Astrocyte (in vitro differentiated cells and primary cell): ENCODE measurements at regions not wholly inside any gene's neighbourhood (a gene's known extent, or its start where the extent isn't known, plus 50 kb on each side); places are given as distances from the start of the nearest gene placed in this dataset.

Experiments
- DNase-seq: peaks from one replicate; pipeline ENCODE4 v3.0.0-alpha.2; 2010; ENCODE audit warnings: low read depth
- FAIRE-seq: peaks from 2 replicates; lab custom pipeline; 2011; peaks lifted over from hg19 to GRCh38; lab: Jason Lieb, UNC
- H2AFZ ChIP-seq: 2 replicates; pipeline ENCODE4 v1.6.0; 2012; ENCODE audit warnings: low read depth, low read length, inconsistent platforms
- H3K27ac ChIP-seq: 2 replicates; pipeline ENCODE4 v1.5.1; 2011; ENCODE audit warnings: low read depth, low read length, inconsistent platforms
- H3K27me3 ChIP-seq: 2 replicates; pipeline ENCODE4 v1.6.0; 2011; ENCODE audit warnings: low read length, inconsistent platforms; ENCODE audit not compliant: insufficient read depth
- H3K36me3 ChIP-seq: 2 replicates; pipeline ENCODE4 v1.5.1; 2011; ENCODE audit warnings: low read length, inconsistent platforms; ENCODE audit not compliant: insufficient read depth
- H3K4me1 ChIP-seq: 2 replicates; pipeline ENCODE4 v1.5.1; 2011; ENCODE audit warnings: low read length, inconsistent platforms; ENCODE audit not compliant: insufficient read depth
- H3K4me2 ChIP-seq: 2 replicates; pipeline ENCODE4 v1.6.0; 2012; ENCODE audit warnings: low read length, inconsistent platforms
- H3K4me3 ChIP-seq: 2 replicates; pipeline ENCODE4 v1.5.1; 2011; ENCODE audit warnings: low read depth, mild to moderate bottlenecking, low read length, inconsistent platforms; ENCODE audit not compliant: insufficient read depth
- H3K79me2 ChIP-seq: 2 replicates; pipeline ENCODE4 v1.6.0; 2012; ENCODE audit warnings: mild to moderate bottlenecking, low read length, inconsistent platforms; ENCODE audit not compliant: insufficient read depth
- H3K9ac ChIP-seq: 2 replicates; pipeline ENCODE4 v1.6.0; 2012; ENCODE audit warnings: mild to moderate bottlenecking, low read length, inconsistent platforms
- H3K9me3 ChIP-seq: 2 replicates; pipeline ENCODE4 v1.5.1; 2012; ENCODE audit warnings: low read depth, mild to moderate bottlenecking, low read length, inconsistent platforms; ENCODE audit not compliant: insufficient read depth
- H4K20me1 ChIP-seq: 2 replicates; pipeline ENCODE4 v1.6.0; 2012; ENCODE audit warnings: low read length, inconsistent platforms; ENCODE audit not compliant: insufficient read depth
- H3K27ac Mint-ChIP-seq: one replicate; pipeline ENCODE4 v1.8.0; 2021; ENCODE audit warnings: mild to moderate bottlenecking, mixed read lengths; ENCODE audit not compliant: unreplicated experiment
- H3K27me3 Mint-ChIP-seq: one replicate; pipeline ENCODE4 v1.8.0; 2021; ENCODE audit warnings: low read depth, mixed read lengths; ENCODE audit not compliant: unreplicated experiment
- H3K36me3 Mint-ChIP-seq: one replicate; pipeline ENCODE4 v1.8.0; 2021; ENCODE audit warnings: low read depth, mixed read lengths; ENCODE audit not compliant: unreplicated experiment
- H3K4me1 Mint-ChIP-seq: one replicate; pipeline ENCODE4 v1.8.0; 2021; ENCODE audit warnings: low read depth, mixed read lengths; ENCODE audit not compliant: unreplicated experiment
- H3K4me3 Mint-ChIP-seq: one replicate; pipeline ENCODE4 v1.8.0; 2021; ENCODE audit warnings: mild to moderate bottlenecking, moderate library complexity, mixed read lengths; ENCODE audit not compliant: unreplicated experiment
- H3K9me3 Mint-ChIP-seq: one replicate; pipeline ENCODE4 v1.8.0; 2021; ENCODE audit warnings: mild to moderate bottlenecking, mixed read lengths; ENCODE audit not compliant: unreplicated experiment
- CTCF ChIP-seq: IDR thresholded peaks from 2 replicates; pipeline ENCODE4 v1.5.1; 2011; ENCODE audit warnings: low read depth, mild to moderate bottlenecking, inconsistent platforms, low read length, moderate library complexity; ENCODE audit not compliant: insufficient read depth
- EZH2 ChIP-seq: IDR thresholded peaks from 2 replicates; pipeline ENCODE4 v1.6.1; 2012; ENCODE audit warnings: mild to moderate bottlenecking, low read length, inconsistent platforms; ENCODE audit not compliant: insufficient read depth

GRCh38 chr11:91243051-91243450, 981.6 kb upstream of the FAT3 start:
- H3K4me2 ChIP-seq, result no peak overlapping the region
- Mint-ChIP-seq H3K27ac (no peak overlapping the region), H3K4me3 (no peak overlapping the region), H3K27me3 (no peaks in the 10 kb centered on the region), H3K36me3 (no peaks in the 10 kb centered on the region), H3K4me1 (no peaks in the 10 kb centered on the region), H3K9me3 (no peaks in the 10 kb centered on the region)
- H3K27ac ChIP-seq, result no peak overlapping the region
- H3K4me3 ChIP-seq, result no peak overlapping the region
- H3K9ac ChIP-seq, result no peak overlapping the region
- FAIRE-seq, result no peak
- no peaks in the 10 kb centered on the region for H3K79me2 ChIP-seq
- no peaks in the 10 kb centered on the region for H3K9me3 ChIP-seq
- no peak overlapping the region for H2AFZ ChIP-seq
- no peaks in the 10 kb centered on the region for H3K27me3 ChIP-seq
- H3K4me1 ChIP-seq, result no peaks in the 10 kb centered on the region
- H3K36me3 ChIP-seq, result no peaks in the 10 kb centered on the region
- no peak for TF ChIP-seq CTCF
- no peak for TF ChIP-seq EZH2
- H4K20me1 ChIP-seq, result no peaks in the 10 kb centered on the region
- DNase-seq, result no peak

GRCh38 chr11:91241226-91241625, 983.4 kb upstream of the FAT3 start:
- no peaks in the 10 kb centered on the region for H3K27me3 ChIP-seq
- DNase-seq (no peak), FAIRE-seq (no peak)
- Mint-ChIP-seq H3K27ac (no peak overlapping the region), H3K4me3 (no peak overlapping the region), H3K27me3 (no peaks in the 10 kb centered on the region), H3K9me3 (no peaks in the 10 kb centered on the region), H3K36me3 (no peaks in the 10 kb centered on the region), H3K4me1 (no peaks in the 10 kb centered on the region)
- no peaks in the 10 kb centered on the region for H3K36me3 ChIP-seq
- H4K20me1 ChIP-seq, result no peaks in the 10 kb centered on the region
- no peaks in the 10 kb centered on the region for H3K9me3 ChIP-seq
- no peak overlapping the region for H3K4me3 ChIP-seq
- no peak overlapping the region for H3K9ac ChIP-seq
- H3K79me2 ChIP-seq, result no peaks in the 10 kb centered on the region
- no peak overlapping the region for H2AFZ ChIP-seq
- no peaks in the 10 kb centered on the region for H3K4me1 ChIP-seq
- H3K4me2 ChIP-seq, result no peak overlapping the region
- TF ChIP-seq CTCF (no peak), EZH2 (no peak)
- H3K27ac ChIP-seq, result no peak overlapping the region

- H3K79me2 ChIP-seq, result no peaks in the 10 kb centered on the region
- DNase-seq (no peak), FAIRE-seq (no peak)
- no peaks in the 10 kb centered on the region for H3K4me1 Mint-ChIP-seq
- TF ChIP-seq CTCF (no peak), EZH2 (no peak)
- H3K4me3 ChIP-seq, result no peak overlapping the region
- no peaks in the 10 kb centered on the region for H3K27me3 Mint-ChIP-seq
- no peak overlapping the region for H3K9ac ChIP-seq
- H4K20me1 ChIP-seq, result no peaks in the 10 kb centered on the region
- H3K36me3 Mint-ChIP-seq, result no peaks in the 10 kb centered on the region
- no peak overlapping the region for H2AFZ ChIP-seq
- no peaks in the 10 kb centered on the region for H3K9me3 Mint-ChIP-seq
- no peak overlapping the region for H3K27ac ChIP-seq
- H3K4me1 ChIP-seq, result no peaks in the 10 kb centered on the region
- H3K27me3 ChIP-seq, result no peaks in the 10 kb centered on the region
- H3K36me3 ChIP-seq, result no peaks in the 10 kb centered on the region
- no peak overlapping the region for H3K27ac Mint-ChIP-seq
- no peak overlapping the region for H3K4me2 ChIP-seq
- no peak overlapping the region for H3K4me3 Mint-ChIP-seq
- H3K9me3 ChIP-seq, result no peaks in the 10 kb centered on the region
These were observed 985.3 kb upstream of the FAT3 start for GRCh38 chr11:91239359-91239758.
